ENCODE measurements at regions not wholly inside any gene's neighbourhood (a gene's known extent, or its start where the extent isn't known, plus 50 kb on each side); places are given as distances from the start of the nearest gene placed in this dataset.

DNA sequence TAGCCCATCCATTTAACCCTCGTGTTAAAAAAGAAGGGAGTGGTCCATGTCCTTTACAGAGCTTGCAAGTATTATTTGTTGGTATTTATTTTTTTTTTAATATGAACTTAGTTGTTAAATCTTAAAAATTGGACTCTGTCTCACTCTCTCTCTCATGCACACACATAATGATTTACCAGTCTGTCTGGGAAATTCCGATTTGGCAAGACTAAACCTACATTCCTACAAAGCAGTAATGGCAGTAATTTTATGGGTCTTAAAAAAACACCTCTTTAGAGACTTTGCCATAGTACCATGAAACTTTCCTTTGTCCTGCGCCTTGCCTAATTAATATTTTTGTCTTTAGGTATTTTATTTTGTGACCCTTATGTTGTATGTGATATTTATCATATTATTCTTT lies 239.5 kb upstream of the PPP1R3A start:
- TF ChIP-seq EZH2 (IDR thresholded peaks at IDR 0.05; ENCODE audit: insufficient read depth, poor library complexity, severe bottlenecking) = no peak
- no peak for TF ChIP-seq EZH2phosphoT487 (IDR thresholded peaks at IDR 0.05; ENCODE audit: insufficient read depth, low read depth)
